HG02588 (cell line): ENCODE measurements at regions not wholly inside any gene's neighbourhood (a gene's known extent, or its start where the extent isn't known, plus 50 kb on each side); places are given as distances from the start of the nearest gene placed in this dataset.

Experiments
- ATAC-seq: cut with Tn5 transposase; IDR thresholded peaks from one replicate; pipeline ENCODE4 v1.9.1; 2021; ENCODE audit warnings: mild to moderate bottlenecking, moderate library complexity; ENCODE audit not compliant: unreplicated experiment

GRCh38 chr9:2307480-2307879 lies 292.3 kb downstream of the SMARCA2 start:
- ATAC-seq, result no peak

DNA sequence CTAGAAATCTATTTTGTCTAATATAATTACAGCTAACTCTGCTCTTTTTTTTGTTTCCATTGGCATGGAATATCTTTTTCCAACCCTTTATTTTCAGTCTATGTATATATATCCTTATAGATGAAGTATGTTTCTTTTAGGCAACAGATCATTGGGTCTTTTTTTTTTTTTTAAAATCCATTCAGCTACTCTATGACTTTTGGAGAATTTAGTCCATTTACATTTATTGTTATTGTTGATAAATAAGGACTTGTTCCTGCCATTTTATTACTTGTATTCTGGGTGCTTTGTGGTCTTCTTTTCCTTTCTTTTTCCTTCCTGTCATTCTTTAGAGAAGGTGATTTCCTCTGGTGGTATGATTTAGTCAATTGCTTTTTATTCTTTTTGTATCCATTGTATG lies 296.8 kb downstream of the SMARCA2 start:
- no peak for ATAC-seq

DNA sequence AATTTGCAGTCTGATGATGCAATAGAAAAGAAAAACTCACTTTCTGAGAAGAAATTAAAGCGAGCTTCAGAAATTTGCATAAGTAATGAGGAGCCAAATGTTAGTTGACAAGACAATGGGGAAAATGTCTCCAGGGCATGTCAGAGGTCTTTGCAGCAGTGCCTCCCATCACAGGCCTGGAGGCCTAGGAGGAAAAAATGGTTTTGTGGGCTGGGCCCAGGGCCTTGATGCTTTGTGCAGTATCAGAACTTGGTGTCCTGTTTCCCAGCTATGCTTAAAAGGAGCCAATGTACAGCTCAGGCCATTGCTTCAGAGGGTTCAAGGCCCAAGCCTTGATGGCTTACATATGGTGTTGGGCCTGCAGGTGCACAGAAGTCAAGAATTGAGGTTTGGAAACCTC lies 298.4 kb downstream of the SMARCA2 start:
- no peak for ATAC-seq

GRCh38 chr9:2317591-2317990 lies 302.4 kb downstream of the SMARCA2 start:
- no peak for ATAC-seq

DNA sequence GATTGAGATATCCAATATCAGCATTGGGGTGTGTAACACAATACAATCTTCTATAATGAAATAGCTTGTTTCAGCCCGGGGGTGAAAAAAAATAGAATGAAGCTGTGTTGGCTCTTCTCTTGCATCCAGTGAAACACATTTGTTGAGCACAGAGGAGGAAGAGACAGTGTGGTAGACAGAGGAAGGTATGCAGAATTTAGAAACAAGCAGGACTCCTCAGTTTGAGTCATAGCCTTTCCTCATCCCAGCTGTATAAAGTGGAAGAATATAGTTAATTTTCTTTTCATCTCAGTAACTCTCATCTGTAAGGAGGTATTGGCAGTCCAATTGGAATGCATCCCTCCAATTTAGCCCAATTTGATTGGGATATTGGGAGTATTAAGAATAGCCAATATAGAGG lies 302.2 kb upstream of the VLDLR start:
- no peak for ATAC-seq

GRCh38 chr9:2320114-2320513 lies 301.5 kb upstream of the VLDLR start:
- ATAC-seq, result no peak

GRCh38 chr9:2320632-2321031 lies 301.0 kb upstream of the VLDLR start:
- ATAC-seq, result no peak

DNA sequence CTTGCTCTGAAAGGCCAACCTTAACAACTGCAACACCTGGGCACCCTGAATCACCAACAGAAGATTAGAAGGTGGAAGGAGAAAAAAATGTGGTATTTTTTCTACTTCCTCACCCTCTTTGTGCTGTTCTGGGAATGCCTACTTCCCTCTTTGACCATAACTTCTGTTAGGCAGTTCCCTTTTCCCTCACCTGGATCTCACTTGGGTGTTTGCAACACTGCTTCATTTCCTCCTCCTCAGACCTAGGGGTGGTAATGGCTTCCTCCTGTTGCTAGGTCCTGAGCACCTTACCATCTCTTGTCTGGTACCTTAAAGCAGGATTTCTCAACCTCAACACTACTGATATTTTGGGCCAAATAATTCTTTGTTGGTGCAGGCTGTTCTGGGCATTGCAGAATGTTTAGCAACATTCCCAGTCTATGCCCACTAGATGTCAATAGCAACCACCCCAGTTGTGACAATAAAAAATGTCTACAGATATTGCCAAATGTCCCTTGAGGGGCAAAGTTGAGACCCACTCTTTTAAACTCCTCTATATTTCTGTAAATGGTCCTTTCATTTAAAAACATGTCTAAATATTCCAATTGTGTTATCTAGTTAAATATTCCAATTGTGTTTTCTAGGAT lies 300.0 kb upstream of the VLDLR start:
- ATAC-seq, result no peak

GRCh38 chr9:2324742-2325141 lies 296.8 kb upstream of the VLDLR start:
- ATAC-seq, result no peak

DNA sequence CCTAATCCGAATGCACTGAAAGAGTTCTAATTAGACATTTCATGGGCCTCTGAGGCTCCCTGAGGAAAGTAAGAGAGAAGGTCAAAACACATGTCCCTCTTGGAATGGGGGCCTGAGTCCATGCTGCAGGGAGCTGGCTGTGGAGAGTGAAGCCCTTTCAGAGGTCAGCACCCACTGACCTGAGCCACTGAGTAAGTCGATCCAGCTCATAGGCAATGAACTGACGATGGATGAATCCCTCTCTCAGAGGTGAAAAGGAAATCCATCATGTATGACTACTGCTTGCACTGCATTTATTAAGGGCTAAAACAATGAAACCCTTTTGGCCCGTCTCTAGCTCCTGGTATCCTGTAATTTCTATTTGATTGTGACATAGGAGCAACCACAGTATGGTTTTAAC lies 288.9 kb upstream of the VLDLR start:
- ATAC-seq, result no peak

DNA sequence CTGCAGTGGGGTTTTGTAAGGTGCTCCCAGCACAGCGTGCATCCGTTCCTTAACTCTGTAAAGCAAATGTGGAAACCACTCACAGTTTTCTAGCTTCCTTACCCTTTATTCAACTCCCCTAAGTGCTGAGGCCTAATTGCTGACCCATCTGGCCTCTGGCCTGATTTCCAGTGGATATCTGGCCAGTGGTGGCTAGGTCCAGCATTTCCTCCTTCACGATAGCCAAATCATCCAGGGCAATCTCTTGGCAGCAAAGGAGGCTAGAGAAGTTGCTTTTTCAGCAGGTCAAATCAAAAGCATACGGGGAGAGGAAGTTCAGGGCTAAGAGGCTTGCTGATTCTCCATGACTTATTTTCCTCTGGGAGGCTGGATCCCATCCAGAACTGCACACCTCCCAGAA lies 286.3 kb upstream of the VLDLR start:
- ATAC-seq, result no peak

- ATAC-seq, result no peak
Measured at GRCh38 chr9:2336055-2336454, 285.5 kb upstream of the VLDLR start.

- ATAC-seq, result no peak
Measured at GRCh38 chr9:2337131-2337530, 284.5 kb upstream of the VLDLR start.

DNA sequence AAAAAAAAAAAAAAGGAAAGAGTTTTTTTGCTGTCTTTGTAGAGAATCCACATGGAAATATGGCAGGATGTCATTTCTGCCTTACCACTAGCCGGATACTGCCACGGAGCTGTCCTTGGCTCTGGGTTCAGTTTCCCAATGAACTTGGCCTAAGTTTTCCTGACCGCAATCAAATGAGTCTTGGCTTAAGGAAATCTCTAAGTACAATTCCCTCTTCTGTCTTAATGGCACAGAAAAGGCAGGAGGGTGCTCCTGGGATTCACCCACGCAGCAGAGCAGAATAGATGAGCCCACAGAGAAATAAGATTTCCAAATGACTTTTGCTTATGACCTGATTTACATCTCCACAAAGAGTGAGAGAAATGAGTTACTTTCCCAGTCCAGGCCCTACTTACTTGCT lies 284.0 kb upstream of the VLDLR start:
- no peak for ATAC-seq

- ATAC-seq, result no peak
Measured at GRCh38 chr9:2338777-2339365, 282.7 kb upstream of the VLDLR start.

DNA sequence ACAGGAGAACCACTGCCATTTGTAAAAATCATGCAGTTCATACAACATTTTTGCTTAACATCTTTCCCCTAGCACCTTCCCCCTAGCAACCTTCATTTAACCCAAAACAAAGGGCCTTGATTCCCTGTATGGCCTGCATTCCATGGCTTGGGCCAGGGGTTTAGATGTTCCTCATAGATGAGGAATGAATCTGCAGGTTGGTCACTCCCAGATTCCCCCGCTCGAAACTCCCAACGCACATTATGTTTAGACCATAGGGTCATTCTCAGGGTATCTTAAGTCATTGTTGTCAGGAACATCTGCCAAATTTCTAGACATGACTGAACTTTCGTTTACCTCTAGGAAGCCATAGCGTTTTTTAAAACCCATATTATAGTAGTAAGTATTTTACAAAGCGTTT lies 282.2 kb upstream of the VLDLR start:
- ATAC-seq, result no peak

DNA sequence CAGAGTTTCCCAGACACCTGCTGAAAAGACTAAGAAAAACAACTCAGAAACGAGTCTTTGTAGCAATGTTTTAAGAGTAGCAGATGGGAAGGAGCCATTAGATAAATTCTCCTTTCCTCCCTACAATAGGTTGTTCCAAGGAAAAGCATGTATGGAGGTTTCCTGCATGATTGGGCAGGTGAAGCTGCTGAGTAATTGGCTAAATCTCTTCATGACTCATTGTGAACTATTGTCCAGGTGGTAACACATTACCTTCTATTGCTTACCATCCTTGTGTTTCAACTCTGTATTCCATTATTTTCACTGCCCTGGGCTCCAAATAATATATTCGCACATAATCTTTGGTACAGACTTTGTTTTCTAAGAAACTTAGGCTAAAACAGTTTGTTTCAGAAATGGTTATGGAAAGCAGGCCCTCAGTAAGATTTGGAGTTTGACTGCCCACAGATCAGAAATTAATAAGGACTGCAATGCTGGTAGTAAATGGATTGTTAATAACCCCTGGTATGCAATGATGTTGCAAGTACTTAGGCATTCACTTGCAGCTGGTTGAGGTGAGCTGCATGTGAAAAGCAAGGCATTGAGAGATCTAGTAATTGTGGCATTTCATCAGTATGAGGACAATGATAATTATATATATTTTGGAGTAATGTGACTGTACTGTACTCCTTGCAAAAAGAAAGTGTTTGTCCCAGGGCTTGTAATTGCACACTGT lies 281.4 kb upstream of the VLDLR start:
- ATAC-seq, result no peak

- ATAC-seq, result no peak
Measured at GRCh38 chr9:2341126-2341525, 280.5 kb upstream of the VLDLR start.

GRCh38 chr9:2341956-2342355 lies 279.6 kb upstream of the VLDLR start:
- no peak for ATAC-seq

DNA sequence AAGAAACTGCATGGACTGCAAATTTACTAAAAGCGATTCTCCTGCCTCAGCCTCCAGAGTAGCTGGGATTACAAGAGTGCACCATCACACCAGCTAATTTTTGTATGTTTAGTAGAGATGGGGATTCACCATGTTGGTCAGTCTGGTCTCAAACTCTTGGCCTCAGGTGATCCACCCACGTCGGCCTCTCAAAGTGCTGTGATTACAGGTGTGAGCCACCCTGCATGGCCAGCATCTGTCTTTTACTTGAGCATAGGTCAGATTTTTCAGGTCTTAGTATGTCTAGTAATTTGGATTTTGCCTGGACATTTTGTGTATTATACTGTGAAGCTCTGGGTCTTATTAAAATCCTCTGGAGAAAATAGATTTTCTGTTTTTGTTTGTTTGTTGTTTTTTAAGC lies 277.8 kb upstream of the VLDLR start:
- no peak for ATAC-seq

DNA sequence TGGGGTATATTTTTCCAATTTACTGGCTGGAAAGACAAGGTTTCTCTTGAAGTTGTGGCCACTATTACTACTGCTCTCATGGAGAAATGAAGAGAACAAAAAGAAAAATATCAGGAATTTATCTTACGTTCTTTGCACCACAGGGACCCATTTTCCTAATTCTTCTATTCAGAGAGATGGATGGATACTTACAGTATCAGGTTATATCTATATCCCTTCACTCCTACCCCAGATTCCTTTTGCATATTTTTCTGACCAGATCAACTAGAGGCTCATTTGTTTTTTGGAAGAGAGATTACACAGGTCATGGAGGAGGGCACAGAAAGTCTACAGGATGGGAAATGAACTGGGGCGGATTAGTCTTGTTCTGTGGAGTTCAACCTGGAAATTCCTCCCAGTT lies 277.2 kb upstream of the VLDLR start:
- ATAC-seq, result no peak

GRCh38 chr9:2345013-2345412 lies 276.6 kb upstream of the VLDLR start:
- ATAC-seq, result no peak
